ENCODE measurements at regions not wholly inside any gene's neighbourhood (a gene's known extent, or its start where the extent isn't known, plus 50 kb on each side); places are given as distances from the start of the nearest gene placed in this dataset.

GRCh38 chr2:147382322-147382948 lies 462.4 kb upstream of the ACVR2A start:
- H3K4me3 ChIP-seq (ENCODE audit: low read depth, low read length, poor library complexity, severe bottlenecking): no peak overlapping the region
- no peak overlapping the region for H3K27ac ChIP-seq (ENCODE audit: low read depth, low read length, poor library complexity, severe bottlenecking)
- ChIA-PET CTCF (no interaction called here), POLR2A (ENCODE audit: low non-redundant PET) (no interaction called here)
- H3K9me3 ChIP-seq (ENCODE audit: low read depth, low read length, poor library complexity, severe bottlenecking): no peaks in the 10 kb centered on the region
- no TSS peak for BruUV-seq (replicated peaks)
- no peaks in the 10 kb centered on the region for H3K27me3 ChIP-seq (replicated peaks; ENCODE audit: insufficient read depth, low read depth, low read length, poor library complexity)
- intact Hi-C loops (cut with micrococcal nuclease; ENCODE audit: unreplicated experiment): no loop called here
- no peak for TF ChIP-seq EZH2 (IDR thresholded peaks at IDR 0.05; ENCODE audit: borderline replicate concordance, low read depth, low read length, poor library complexity, severe bottlenecking)
- no peak for TF ChIP-seq CTCF (conservative IDR thresholded peaks at IDR 0.05; ENCODE audit: low read depth, low read length)
- no peak for DNase-seq (ENCODE audit: low spot score)
- no peaks in the 10 kb centered on the region for H3K4me1 ChIP-seq (ENCODE audit: insufficient read depth, low read length, poor library complexity, severe bottlenecking)
- H3K36me3 ChIP-seq (ENCODE audit: insufficient read depth, low read length, poor library complexity, severe bottlenecking): no peaks in the 10 kb centered on the region

GRCh38 chr2:147378403-147378802 lies 466.4 kb upstream of the ACVR2A start:
- Histone ChIP-seq H3K4me1 (ENCODE audit: insufficient read depth, low read length, poor library complexity, severe bottlenecking) (peaks cover 11% of the 10 kb centered on the region), H3K36me3 (ENCODE audit: insufficient read depth, low read length, poor library complexity, severe bottlenecking) (no peaks in the 10 kb centered on the region), H3K27ac (ENCODE audit: low read depth, low read length, poor library complexity, severe bottlenecking) (no peak overlapping the region), H3K27me3 (replicated peaks; ENCODE audit: insufficient read depth, low read depth, low read length, poor library complexity) (no peaks in the 10 kb centered on the region), H3K9me3 (ENCODE audit: low read depth, low read length, poor library complexity, severe bottlenecking) (no peaks in the 10 kb centered on the region), H3K4me3 (ENCODE audit: low read depth, low read length, poor library complexity, severe bottlenecking) (no peak overlapping the region)
- TF ChIP-seq EZH2 (IDR thresholded peaks at IDR 0.05; ENCODE audit: borderline replicate concordance, low read depth, low read length, poor library complexity, severe bottlenecking): no peak
- no peak for TF ChIP-seq CTCF (conservative IDR thresholded peaks at IDR 0.05; ENCODE audit: low read depth, low read length)
- ChIA-PET POLR2A (ENCODE audit: low non-redundant PET) (no interaction called here), CTCF (no interaction called here)
- no peak for DNase-seq (ENCODE audit: low spot score)
- no TSS peak for BruUV-seq (replicated peaks)
- intact Hi-C loops (cut with micrococcal nuclease; ENCODE audit: unreplicated experiment): no loop called here

GRCh38 chr2:147375073-147375472 lies 469.8 kb upstream of the ACVR2A start:
- intact Hi-C loops (cut with micrococcal nuclease; ENCODE audit: unreplicated experiment): no loop called here
- no peaks in the 10 kb centered on the region for H3K9me3 ChIP-seq (ENCODE audit: low read depth, low read length, poor library complexity, severe bottlenecking)
- CTCF ChIA-PET: no interaction called here
- TF ChIP-seq CTCF (conservative IDR thresholded peaks at IDR 0.05; ENCODE audit: low read depth, low read length) (no peak), EZH2 (IDR thresholded peaks at IDR 0.05; ENCODE audit: borderline replicate concordance, low read depth, low read length, poor library complexity, severe bottlenecking) (no peak)
- H3K4me1 ChIP-seq (ENCODE audit: insufficient read depth, low read length, poor library complexity, severe bottlenecking): peaks cover 11% of the 10 kb centered on the region
- DNase-seq (ENCODE audit: low spot score): no peak
- BruUV-seq (replicated peaks): no TSS peak
- no peaks in the 10 kb centered on the region for H3K27me3 ChIP-seq (replicated peaks; ENCODE audit: insufficient read depth, low read depth, low read length, poor library complexity)
- no peaks in the 10 kb centered on the region for H3K36me3 ChIP-seq (ENCODE audit: insufficient read depth, low read length, poor library complexity, severe bottlenecking)
- H3K27ac ChIP-seq (ENCODE audit: low read depth, low read length, poor library complexity, severe bottlenecking): no peak overlapping the region
- no peak overlapping the region for H3K4me3 ChIP-seq (ENCODE audit: low read depth, low read length, poor library complexity, severe bottlenecking)
- POLR2A ChIA-PET (ENCODE audit: low non-redundant PET): no interaction called here
